Tibial nerve (tissue), 4 donors: ENCODE measurements at regions not wholly inside any gene's neighbourhood (a gene's known extent, or its start where the extent isn't known, plus 50 kb on each side); places are given as distances from the start of the nearest gene placed in this dataset.

ENCODE experiments used
- DNase-seq, 2 donors: peaks; one replicate each; pipeline ENCODE4 v3.0.0-alpha.2; 2019; ENCODE audit warnings: low spot score in 2 of 2
- H3K27ac ChIP-seq, 4 donors: fragments of 200-600 bp; sonication (generic) in 3 of 4; one replicate each; pipeline ENCODE4 v1.5.1; 2017 to 2019; ENCODE audit warnings: mild to moderate bottlenecking in 1 of 4
- H3K27me3 ChIP-seq, 2 donors: fragments of 200-600 bp; sonication (generic) in 1 of 2; one replicate each; pipeline versions ENCODE4 v1.5.1 to v1.6.0; 2017 to 2019
- H3K36me3 ChIP-seq, 3 donors: fragments of 200-600 bp; sonication (generic); one replicate each; pipeline ENCODE4 v1.5.1; 2018 to 2019
- H3K4me1 ChIP-seq, 4 donors: fragments of 200-600 bp; sonication (generic) in 3 of 4; one replicate each; pipeline ENCODE4 v1.5.1; 2017 to 2019
- H3K4me3 ChIP-seq, 4 donors: fragments of 200-600 bp; sonication (generic) in 3 of 4; one replicate each; pipeline ENCODE4 v1.5.1; 2017 to 2019; ENCODE audit warnings: mild to moderate bottlenecking in 1 of 4, moderate library complexity in 1 of 4
- H3K9me3 ChIP-seq, 4 donors: fragments of 200-600 bp; sonication (generic) in 3 of 4; one replicate each; pipeline ENCODE4 v1.5.1; 2017 to 2019
- EP300 ChIP-seq, 2 donors: sonication (generic); formaldehyde crosslinking; IDR thresholded peaks; one replicate each; pipeline ENCODE4 v1.6.1; 2017; ENCODE audit warnings: antibody characterized with exemption in 2 of 2, mild to moderate bottlenecking in 1 of 2
- POLR2A ChIP-seq, 2 donors: fragments of 450-650 bp; IDR thresholded peaks; one replicate each; pipeline ENCODE4 v1.6.1; 2017; ENCODE audit warnings: antibody characterized with exemption in 2 of 2, mild to moderate bottlenecking in 2 of 2, moderate library complexity in 2 of 2
- WGBS, 2 donors: methylation state at CpG; one replicate each; pipeline ENCODE4 v1.1.5; 2018; 5-methylcytosine and 5-hydroxymethylcytosine counted together
- TF ChIP-seq, protein P1 (sequence below), 5 experiments: fragments of 200-600 bp in 3 of 5; fragments of 450-650 bp in 2 of 5; sonication (generic) in 3 of 5; IDR thresholded peaks; one replicate each; pipeline ENCODE4 v1.5.1; 2016 to 2019; ENCODE audit warnings: antibody characterized with exemption in 5 of 5, mild to moderate bottlenecking in 3 of 5, moderate library complexity in 2 of 5

DNA sequence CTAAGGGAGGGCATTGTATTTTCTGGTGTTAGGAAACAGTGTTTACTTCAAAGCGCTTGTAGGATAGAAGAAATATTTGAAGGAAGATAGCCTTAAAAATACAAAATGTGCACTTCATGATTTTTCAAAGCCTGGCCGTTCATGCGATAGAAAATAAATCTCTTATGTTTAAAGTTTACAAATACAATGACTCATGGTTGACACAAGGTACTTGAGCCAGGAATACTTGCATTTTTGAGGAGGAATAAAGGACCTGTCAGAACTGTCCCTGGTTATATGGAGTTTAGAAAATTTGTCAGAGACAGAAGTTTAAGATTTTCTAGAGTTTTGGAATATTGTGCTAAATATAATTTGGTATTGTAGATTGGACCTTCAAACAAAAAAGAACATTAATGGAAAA lies 1223.2 kb upstream of the SLC10A2 start:
- H3K36me3 ChIP-seq, result no peaks in the 10 kb centered on the region
- no peak overlapping the region for H3K4me3 ChIP-seq
- 73 to 78% methylated on average over 3 of the region's 3 CpGs for WGBS, 2 donors
- peaks cover 0 to 5% (median 0%) of the 10 kb centered on the region in 4 donors for H3K4me1 ChIP-seq
- no peak for DNase-seq
- no peak overlapping the region for H3K27ac ChIP-seq
- H3K27me3 ChIP-seq, result no peaks in the 10 kb centered on the region
- no peaks in the 10 kb centered on the region for H3K9me3 ChIP-seq
- TF ChIP-seq POLR2A (IDR thresholded peaks at IDR 0.05) (no peak), EP300 (IDR thresholded peaks at IDR 0.05) (no peak)
- TF ChIP-seq, protein P1, sequence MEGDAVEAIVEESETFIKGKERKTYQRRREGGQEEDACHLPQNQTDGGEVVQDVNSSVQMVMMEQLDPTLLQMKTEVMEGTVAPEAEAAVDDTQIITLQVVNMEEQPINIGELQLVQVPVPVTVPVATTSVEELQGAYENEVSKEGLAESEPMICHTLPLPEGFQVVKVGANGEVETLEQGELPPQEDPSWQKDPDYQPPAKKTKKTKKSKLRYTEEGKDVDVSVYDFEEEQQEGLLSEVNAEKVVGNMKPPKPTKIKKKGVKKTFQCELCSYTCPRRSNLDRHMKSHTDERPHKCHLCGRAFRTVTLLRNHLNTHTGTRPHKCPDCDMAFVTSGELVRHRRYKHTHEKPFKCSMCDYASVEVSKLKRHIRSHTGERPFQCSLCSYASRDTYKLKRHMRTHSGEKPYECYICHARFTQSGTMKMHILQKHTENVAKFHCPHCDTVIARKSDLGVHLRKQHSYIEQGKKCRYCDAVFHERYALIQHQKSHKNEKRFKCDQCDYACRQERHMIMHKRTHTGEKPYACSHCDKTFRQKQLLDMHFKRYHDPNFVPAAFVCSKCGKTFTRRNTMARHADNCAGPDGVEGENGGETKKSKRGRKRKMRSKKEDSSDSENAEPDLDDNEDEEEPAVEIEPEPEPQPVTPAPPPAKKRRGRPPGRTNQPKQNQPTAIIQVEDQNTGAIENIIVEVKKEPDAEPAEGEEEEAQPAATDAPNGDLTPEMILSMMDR (IDR thresholded peaks at IDR 0.05), result no peak

- peaks cover 0 to 5% (median 0%) of the 10 kb centered on the region in 4 donors for H3K4me1 ChIP-seq
- no peak for DNase-seq
- no peaks in the 10 kb centered on the region for H3K27me3 ChIP-seq
- H3K36me3 ChIP-seq, result no peaks in the 10 kb centered on the region
- H3K9me3 ChIP-seq, result no peaks in the 10 kb centered on the region
- 83 to 91% methylated on average over 5 of the region's 5 CpGs for WGBS, 2 donors
- TF ChIP-seq, protein P1 (IDR thresholded peaks at IDR 0.05), result no peak
- TF ChIP-seq POLR2A (IDR thresholded peaks at IDR 0.05) (no peak), EP300 (IDR thresholded peaks at IDR 0.05) (no peak)
- no peak overlapping the region for H3K4me3 ChIP-seq
- H3K27ac ChIP-seq, result no peak overlapping the region
Observed at GRCh38 chr13:104288496-104288895, 1222.3 kb upstream of the SLC10A2 start.

- Histone ChIP-seq H3K4me1 (peaks cover 0 to 5% (median 0%) of the 10 kb centered on the region in 4 donors), H3K27me3 (no peaks in the 10 kb centered on the region), H3K9me3 (no peaks in the 10 kb centered on the region), H3K36me3 (no peaks in the 10 kb centered on the region), H3K4me3 (no peak overlapping the region), H3K27ac (no peak overlapping the region)
- WGBS, 2 donors, result 28 to 50% methylated on average over 4 of the region's 4 CpGs
- no peak for DNase-seq
- TF ChIP-seq POLR2A (IDR thresholded peaks at IDR 0.05) (no peak), EP300 (IDR thresholded peaks at IDR 0.05) (no peak)
- TF ChIP-seq, protein P1 (IDR thresholded peaks at IDR 0.05), result no peak
Observed at GRCh38 chr13:104286566-104287290, 1220.5 kb upstream of the SLC10A2 start.

GRCh38 chr13:104281910-104282309 lies 1215.7 kb upstream of the SLC10A2 start:
- H3K4me3 ChIP-seq, result no peak overlapping the region
- H3K4me1 ChIP-seq, result peaks cover 0 to 1% (median 0%) of the 10 kb centered on the region in 4 donors
- no peaks in the 10 kb centered on the region for H3K36me3 ChIP-seq
- H3K27ac ChIP-seq, result no peak overlapping the region
- TF ChIP-seq, protein P1 (IDR thresholded peaks at IDR 0.05), result no peak
- 71 to 89% methylated on average over 4 of the region's 4 CpGs for WGBS, 2 donors
- peaks cover 0 to under 1% (median 0%) of the 10 kb centered on the region in 4 donors for H3K9me3 ChIP-seq
- DNase-seq, result no peak
- no peaks in the 10 kb centered on the region for H3K27me3 ChIP-seq

- Histone ChIP-seq H3K36me3 (no peaks in the 10 kb centered on the region), H3K27ac (no peak overlapping the region), H3K4me1 (no peaks in the 10 kb centered on the region), H3K4me3 (no peak overlapping the region), H3K27me3 (no peaks in the 10 kb centered on the region), H3K9me3 (no peaks in the 10 kb centered on the region)
- 44 to 66% methylated on average over 3 of the region's 3 CpGs for WGBS, 2 donors
- DNase-seq, result no peak
- TF ChIP-seq, protein P1 (IDR thresholded peaks at IDR 0.05), result no peak
- no peak for TF ChIP-seq EP300 (IDR thresholded peaks at IDR 0.05)
- TF ChIP-seq POLR2A (IDR thresholded peaks at IDR 0.05), result no peak
Observed at GRCh38 chr13:104270731-104271130, 1204.5 kb upstream of the SLC10A2 start.
